ENCODE measurements at regions not wholly inside any gene's neighbourhood (a gene's known extent, or its start where the extent isn't known, plus 50 kb on each side); places are given as distances from the start of the nearest gene placed in this dataset.

DNA sequence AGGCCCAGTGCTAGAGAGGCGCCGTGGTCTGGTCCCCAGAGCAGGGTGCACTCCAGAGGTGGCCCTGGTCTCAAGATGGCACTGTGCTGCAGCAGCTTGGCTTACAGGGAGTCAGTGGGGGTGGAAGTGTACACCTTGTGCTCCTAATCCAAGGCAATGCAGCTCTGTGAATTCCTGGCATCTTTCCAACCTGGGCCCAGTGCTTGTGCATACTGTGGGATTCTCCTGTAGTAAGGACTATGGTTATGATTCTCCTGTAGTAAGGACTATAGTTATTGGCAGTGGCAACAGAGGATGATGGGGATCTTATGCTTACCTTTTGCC is 616.7 kb upstream of the REG3G start:
- no peaks in the 10 kb centered on the region for H3K27me3 ChIP-seq (ENCODE audit: insufficient read depth, poor library complexity, severe bottlenecking)
- no peak overlapping the region for H3K4me3 ChIP-seq (replicated peaks; ENCODE audit: insufficient read depth, low read length)
- no peak for DNase-seq (ENCODE audit: low read depth in 1 of 2, low spot score in 1 of 2)
- H3K27ac ChIP-seq (replicated peaks), result no peak overlapping the region
- TF ChIP-seq, protein P1, sequence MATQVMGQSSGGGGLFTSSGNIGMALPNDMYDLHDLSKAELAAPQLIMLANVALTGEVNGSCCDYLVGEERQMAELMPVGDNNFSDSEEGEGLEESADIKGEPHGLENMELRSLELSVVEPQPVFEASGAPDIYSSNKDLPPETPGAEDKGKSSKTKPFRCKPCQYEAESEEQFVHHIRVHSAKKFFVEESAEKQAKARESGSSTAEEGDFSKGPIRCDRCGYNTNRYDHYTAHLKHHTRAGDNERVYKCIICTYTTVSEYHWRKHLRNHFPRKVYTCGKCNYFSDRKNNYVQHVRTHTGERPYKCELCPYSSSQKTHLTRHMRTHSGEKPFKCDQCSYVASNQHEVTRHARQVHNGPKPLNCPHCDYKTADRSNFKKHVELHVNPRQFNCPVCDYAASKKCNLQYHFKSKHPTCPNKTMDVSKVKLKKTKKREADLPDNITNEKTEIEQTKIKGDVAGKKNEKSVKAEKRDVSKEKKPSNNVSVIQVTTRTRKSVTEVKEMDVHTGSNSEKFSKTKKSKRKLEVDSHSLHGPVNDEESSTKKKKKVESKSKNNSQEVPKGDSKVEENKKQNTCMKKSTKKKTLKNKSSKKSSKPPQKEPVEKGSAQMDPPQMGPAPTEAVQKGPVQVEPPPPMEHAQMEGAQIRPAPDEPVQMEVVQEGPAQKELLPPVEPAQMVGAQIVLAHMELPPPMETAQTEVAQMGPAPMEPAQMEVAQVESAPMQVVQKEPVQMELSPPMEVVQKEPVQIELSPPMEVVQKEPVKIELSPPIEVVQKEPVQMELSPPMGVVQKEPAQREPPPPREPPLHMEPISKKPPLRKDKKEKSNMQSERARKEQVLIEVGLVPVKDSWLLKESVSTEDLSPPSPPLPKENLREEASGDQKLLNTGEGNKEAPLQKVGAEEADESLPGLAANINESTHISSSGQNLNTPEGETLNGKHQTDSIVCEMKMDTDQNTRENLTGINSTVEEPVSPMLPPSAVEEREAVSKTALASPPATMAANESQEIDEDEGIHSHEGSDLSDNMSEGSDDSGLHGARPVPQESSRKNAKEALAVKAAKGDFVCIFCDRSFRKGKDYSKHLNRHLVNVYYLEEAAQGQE (IDR thresholded peaks at IDR 0.05; ENCODE audit: insufficient replicate concordance, low read depth), result no peak
- TF ChIP-seq SPI1 (IDR thresholded peaks at IDR 0.05; ENCODE audit: borderline replicate concordance, low read depth) (no peak), GABPA (IDR thresholded peaks at IDR 0.05; ENCODE audit: low read depth) (no peak)
- TF ChIP-seq, protein P2, sequence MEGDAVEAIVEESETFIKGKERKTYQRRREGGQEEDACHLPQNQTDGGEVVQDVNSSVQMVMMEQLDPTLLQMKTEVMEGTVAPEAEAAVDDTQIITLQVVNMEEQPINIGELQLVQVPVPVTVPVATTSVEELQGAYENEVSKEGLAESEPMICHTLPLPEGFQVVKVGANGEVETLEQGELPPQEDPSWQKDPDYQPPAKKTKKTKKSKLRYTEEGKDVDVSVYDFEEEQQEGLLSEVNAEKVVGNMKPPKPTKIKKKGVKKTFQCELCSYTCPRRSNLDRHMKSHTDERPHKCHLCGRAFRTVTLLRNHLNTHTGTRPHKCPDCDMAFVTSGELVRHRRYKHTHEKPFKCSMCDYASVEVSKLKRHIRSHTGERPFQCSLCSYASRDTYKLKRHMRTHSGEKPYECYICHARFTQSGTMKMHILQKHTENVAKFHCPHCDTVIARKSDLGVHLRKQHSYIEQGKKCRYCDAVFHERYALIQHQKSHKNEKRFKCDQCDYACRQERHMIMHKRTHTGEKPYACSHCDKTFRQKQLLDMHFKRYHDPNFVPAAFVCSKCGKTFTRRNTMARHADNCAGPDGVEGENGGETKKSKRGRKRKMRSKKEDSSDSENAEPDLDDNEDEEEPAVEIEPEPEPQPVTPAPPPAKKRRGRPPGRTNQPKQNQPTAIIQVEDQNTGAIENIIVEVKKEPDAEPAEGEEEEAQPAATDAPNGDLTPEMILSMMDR (IDR thresholded peaks at IDR 0.05; ENCODE audit: insufficient read depth, low read length), result no peak

DNA sequence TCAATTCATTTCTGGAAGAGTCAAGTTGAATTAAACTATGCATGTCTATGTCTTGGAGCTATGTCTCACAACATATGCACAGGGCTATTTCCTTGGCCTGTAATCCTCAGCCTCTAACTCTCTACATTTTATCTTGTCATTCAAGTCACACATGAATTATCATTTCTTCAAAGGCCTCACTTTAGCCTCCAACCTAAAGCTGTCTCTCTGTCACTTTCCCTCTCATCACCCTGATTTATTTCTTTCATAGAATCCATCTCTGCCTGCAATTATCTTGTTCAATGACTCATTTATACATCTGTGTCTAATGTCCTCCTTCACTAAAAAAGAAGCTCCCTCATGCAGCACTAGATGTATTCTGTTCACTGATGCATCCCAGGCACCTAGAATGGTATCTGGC is 614.2 kb upstream of the REG3G start:
- Histone ChIP-seq H3K4me3 (replicated peaks; ENCODE audit: insufficient read depth, low read length) (no peak overlapping the region), H3K27ac (replicated peaks) (no peak overlapping the region), H3K27me3 (ENCODE audit: insufficient read depth, poor library complexity, severe bottlenecking) (no peaks in the 10 kb centered on the region)
- DNase-seq (ENCODE audit: low read depth in 1 of 2, low spot score in 1 of 2), result no peak
- no peak for TF ChIP-seq SPI1 (IDR thresholded peaks at IDR 0.05; ENCODE audit: borderline replicate concordance, low read depth)
- TF ChIP-seq, protein P1 (IDR thresholded peaks at IDR 0.05; ENCODE audit: insufficient replicate concordance, low read depth), result no peak
- no peak for TF ChIP-seq POLR2AphosphoS5 (IDR thresholded peaks at IDR 0.05; ENCODE audit: low read depth)
- TF ChIP-seq, protein P2 (IDR thresholded peaks at IDR 0.05; ENCODE audit: insufficient read depth, low read length), result no peak
- no peak for TF ChIP-seq GABPA (IDR thresholded peaks at IDR 0.05; ENCODE audit: low read depth)

DNA sequence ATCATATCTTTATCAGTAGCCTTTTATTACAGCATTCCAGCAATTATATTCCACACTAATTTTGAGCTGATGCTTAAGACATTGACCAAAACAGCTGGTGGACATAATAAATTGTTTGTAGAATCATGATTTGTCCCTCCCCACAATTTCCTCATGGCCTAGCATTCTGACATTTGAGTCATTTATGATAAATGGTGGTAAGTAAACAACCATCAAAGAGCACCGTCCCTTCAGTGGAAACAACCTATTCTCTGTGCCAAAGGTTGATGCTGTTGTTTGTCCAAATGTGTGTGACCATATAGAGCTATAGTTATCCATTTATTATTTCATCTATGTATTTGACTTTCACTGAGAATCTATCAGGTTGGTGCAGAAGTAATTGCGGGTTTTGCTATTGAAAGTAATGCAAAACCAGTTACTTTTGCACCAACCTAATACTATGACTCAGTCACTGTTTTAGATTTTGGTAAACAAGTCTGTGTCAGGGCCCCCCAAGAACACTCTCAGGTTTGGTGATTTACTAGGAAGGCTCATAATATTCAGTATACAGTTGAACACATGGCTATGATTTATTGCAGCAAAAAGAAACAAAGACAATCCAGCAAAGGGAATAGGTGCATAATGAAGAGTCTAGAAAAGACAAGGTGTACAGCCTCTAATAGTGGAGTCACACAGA is 608.7 kb upstream of the REG3G start:
- no peak for DNase-seq (ENCODE audit: low read depth in 1 of 2, low spot score in 1 of 2)
- TF ChIP-seq GABPA (IDR thresholded peaks at IDR 0.05; ENCODE audit: low read depth) (no peak), SPI1 (IDR thresholded peaks at IDR 0.05; ENCODE audit: borderline replicate concordance, low read depth) (no peak), POLR2AphosphoS5 (IDR thresholded peaks at IDR 0.05; ENCODE audit: low read depth) (no peak)
- TF ChIP-seq, protein P1 (IDR thresholded peaks at IDR 0.05; ENCODE audit: insufficient replicate concordance, low read depth), result no peak
- TF ChIP-seq, protein P2 (IDR thresholded peaks at IDR 0.05; ENCODE audit: insufficient read depth, low read length), result no peak
- Histone ChIP-seq H3K27ac (replicated peaks) (no peak overlapping the region), H3K27me3 (ENCODE audit: insufficient read depth, poor library complexity, severe bottlenecking) (no peaks in the 10 kb centered on the region), H3K4me3 (replicated peaks; ENCODE audit: insufficient read depth, low read length) (no peak overlapping the region)
